ENCODE measurements at regions not wholly inside any gene's neighbourhood (a gene's known extent, or its start where the extent isn't known, plus 50 kb on each side); places are given as distances from the start of the nearest gene placed in this dataset.

GRCh38 chr6:22473991-22474682, 95.2 kb upstream of the HDGFL1 start:
- Histone ChIP-seq H3K27ac (no peak overlapping the region), H3K4me1 (peaks cover 0 to 17% (median 7%) of the 10 kb centered on the region in 4 donors), H3K9me3 (no peaks in the 10 kb centered on the region), H3K4me3 (no peak overlapping the region), H3K36me3 (no peaks in the 10 kb centered on the region), H3K27me3 (no peaks in the 10 kb centered on the region)
- DNase-seq (ENCODE audit: low spot score in 2 of 2), result no peak
- TF ChIP-seq, protein P1, sequence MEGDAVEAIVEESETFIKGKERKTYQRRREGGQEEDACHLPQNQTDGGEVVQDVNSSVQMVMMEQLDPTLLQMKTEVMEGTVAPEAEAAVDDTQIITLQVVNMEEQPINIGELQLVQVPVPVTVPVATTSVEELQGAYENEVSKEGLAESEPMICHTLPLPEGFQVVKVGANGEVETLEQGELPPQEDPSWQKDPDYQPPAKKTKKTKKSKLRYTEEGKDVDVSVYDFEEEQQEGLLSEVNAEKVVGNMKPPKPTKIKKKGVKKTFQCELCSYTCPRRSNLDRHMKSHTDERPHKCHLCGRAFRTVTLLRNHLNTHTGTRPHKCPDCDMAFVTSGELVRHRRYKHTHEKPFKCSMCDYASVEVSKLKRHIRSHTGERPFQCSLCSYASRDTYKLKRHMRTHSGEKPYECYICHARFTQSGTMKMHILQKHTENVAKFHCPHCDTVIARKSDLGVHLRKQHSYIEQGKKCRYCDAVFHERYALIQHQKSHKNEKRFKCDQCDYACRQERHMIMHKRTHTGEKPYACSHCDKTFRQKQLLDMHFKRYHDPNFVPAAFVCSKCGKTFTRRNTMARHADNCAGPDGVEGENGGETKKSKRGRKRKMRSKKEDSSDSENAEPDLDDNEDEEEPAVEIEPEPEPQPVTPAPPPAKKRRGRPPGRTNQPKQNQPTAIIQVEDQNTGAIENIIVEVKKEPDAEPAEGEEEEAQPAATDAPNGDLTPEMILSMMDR (IDR thresholded peaks at IDR 0.05), result no peak
- no peak for TF ChIP-seq POLR2A (IDR thresholded peaks at IDR 0.05)
- TF ChIP-seq EP300 (IDR thresholded peaks at IDR 0.05), result no peak
- 90 to 93% methylated on average over 7 of the region's 7 CpGs for WGBS, 2 donors

- H3K27me3 ChIP-seq, result no peaks in the 10 kb centered on the region
- no peaks in the 10 kb centered on the region for H3K9me3 ChIP-seq
- no peak for DNase-seq (ENCODE audit: low spot score in 2 of 2)
- no peaks in the 10 kb centered on the region for H3K36me3 ChIP-seq
- no peak overlapping the region for H3K4me3 ChIP-seq
- TF ChIP-seq EP300 (IDR thresholded peaks at IDR 0.05) (no peak), POLR2A (IDR thresholded peaks at IDR 0.05) (no peak)
- TF ChIP-seq, protein P1 (IDR thresholded peaks at IDR 0.05), result no peak
- H3K27ac ChIP-seq, result no peak overlapping the region
- 29 to 34% methylated on average over 4 of the region's 4 CpGs for WGBS, 2 donors
- peaks cover 0 to under 1% (median 0%) of the 10 kb centered on the region in 4 donors for H3K4me1 ChIP-seq
These were observed 92.5 kb upstream of the HDGFL1 start for GRCh38 chr6:22476811-22477390.

GRCh38 chr6:22497276-22497675, 72.1 kb upstream of the HDGFL1 start:
- H3K27me3 ChIP-seq, result no peaks in the 10 kb centered on the region
- 78 to 83% methylated on average over 3 of the region's 3 CpGs for WGBS, 2 donors

DNA sequence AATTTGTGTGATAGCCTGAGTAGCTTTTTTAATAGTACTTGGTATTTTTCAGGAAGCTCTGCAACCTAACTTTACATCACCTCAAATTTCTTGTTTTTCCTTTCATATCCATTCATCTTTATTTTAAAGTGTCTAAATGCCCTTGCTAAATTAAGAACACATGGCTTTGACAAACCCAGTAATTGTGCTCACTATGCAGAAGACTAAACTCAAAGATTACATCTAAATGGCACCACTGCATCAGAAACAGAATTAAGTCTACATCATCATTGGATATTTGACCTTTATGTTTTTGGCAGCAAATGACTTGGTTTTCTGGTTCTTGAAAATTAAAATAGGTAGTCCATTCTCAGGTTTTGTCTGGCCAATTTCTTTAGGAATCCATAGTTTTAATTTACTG, 69.6 kb upstream of the HDGFL1 start:
- no peak for TF ChIP-seq POLR2A (IDR thresholded peaks at IDR 0.05)
- TF ChIP-seq EP300 (IDR thresholded peaks at IDR 0.05), result no peak
- TF ChIP-seq, protein P1 (IDR thresholded peaks at IDR 0.05), result no peak
- Histone ChIP-seq H3K4me3 (no peak overlapping the region), H3K27ac (no peak overlapping the region), H3K4me1 (no peaks in the 10 kb centered on the region), H3K27me3 (no peaks in the 10 kb centered on the region), H3K9me3 (no peaks in the 10 kb centered on the region), H3K36me3 (no peaks in the 10 kb centered on the region)
- no peak for DNase-seq (ENCODE audit: low spot score in 2 of 2)

More at GRCh38 chr6:22497276-22497675, 72.1 kb upstream of the HDGFL1 start:
- no peak for TF ChIP-seq EP300 (IDR thresholded peaks at IDR 0.05)
- TF ChIP-seq, protein P1 (IDR thresholded peaks at IDR 0.05), result no peak
- TF ChIP-seq POLR2A (IDR thresholded peaks at IDR 0.05), result no peak
- Histone ChIP-seq H3K4me1 (no peaks in the 10 kb centered on the region), H3K36me3 (no peaks in the 10 kb centered on the region), H3K27ac (no peak overlapping the region), H3K4me3 (no peak overlapping the region), H3K9me3 (no peaks in the 10 kb centered on the region)
- DNase-seq (ENCODE audit: low spot score in 2 of 2), result no peak

DNA sequence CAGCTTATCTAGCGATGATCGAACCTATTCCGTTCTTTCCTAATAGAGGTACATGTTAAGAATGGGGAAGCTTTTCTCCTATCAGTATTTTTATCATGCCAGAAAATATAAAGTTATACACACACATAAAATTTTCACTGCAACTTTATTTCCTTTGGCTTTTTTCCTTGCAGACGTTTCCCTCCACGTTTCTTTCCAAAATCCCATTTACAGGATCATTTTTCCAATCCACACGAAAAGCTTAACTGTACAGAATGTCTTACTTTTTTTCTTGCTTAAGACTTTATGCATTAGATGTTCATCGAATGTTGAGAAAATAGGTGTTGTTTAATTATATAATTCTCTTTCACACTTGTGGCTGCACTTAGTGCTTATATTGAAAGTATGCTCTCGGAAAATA, 62.9 kb upstream of the HDGFL1 start:
- H3K36me3 ChIP-seq, result no peaks in the 10 kb centered on the region
- TF ChIP-seq EP300 (IDR thresholded peaks at IDR 0.05), result no peak
- TF ChIP-seq POLR2A (IDR thresholded peaks at IDR 0.05), result no peak
- TF ChIP-seq, protein P1 (IDR thresholded peaks at IDR 0.05), result no peak
- H3K27ac ChIP-seq, result no peak overlapping the region
- no peak for DNase-seq (ENCODE audit: low spot score in 2 of 2)
- no peak overlapping the region for H3K4me3 ChIP-seq
- no peaks in the 10 kb centered on the region for H3K9me3 ChIP-seq
- no peaks in the 10 kb centered on the region for H3K27me3 ChIP-seq
- 68% methylated on average over 8 of the region's 8 CpGs for WGBS, 2 donors
- H3K4me1 ChIP-seq, result no peaks in the 10 kb centered on the region
